WTC11 (cell line): ENCODE measurements at regions not wholly inside any gene's neighbourhood (a gene's known extent, or its start where the extent isn't known, plus 50 kb on each side); places are given as distances from the start of the nearest gene placed in this dataset.

Experiments
- ZNF263 ChIP-seq: sonication (generic); formaldehyde crosslinking; IDR thresholded peaks from 2 replicates; pipeline ENCODE4 v1.8.1; 2022; ENCODE audit warnings: low read depth, mild to moderate bottlenecking, moderate library complexity, missing genetic modification reagents
- ZNF416 ChIP-seq: fragments of 250-450 bp; sonication (Bioruptor Pico); IDR thresholded peaks from 2 replicates; pipeline ENCODE4 v1.9.0; 2021; ENCODE audit warnings: mild to moderate bottlenecking, inconsistent platforms
- TF ChIP-seq, protein P1 (sequence below): fragments of 200-600 bp; IDR thresholded peaks from 2 replicates; pipeline ENCODE4 v1.8.0; 2022; ENCODE audit warnings: antibody characterized with exemption

GRCh38 chr5:40037713-40038112, 612.9 kb upstream of the DAB2 start:
- no peak for TF ChIP-seq ZNF263
- TF ChIP-seq, protein P1, sequence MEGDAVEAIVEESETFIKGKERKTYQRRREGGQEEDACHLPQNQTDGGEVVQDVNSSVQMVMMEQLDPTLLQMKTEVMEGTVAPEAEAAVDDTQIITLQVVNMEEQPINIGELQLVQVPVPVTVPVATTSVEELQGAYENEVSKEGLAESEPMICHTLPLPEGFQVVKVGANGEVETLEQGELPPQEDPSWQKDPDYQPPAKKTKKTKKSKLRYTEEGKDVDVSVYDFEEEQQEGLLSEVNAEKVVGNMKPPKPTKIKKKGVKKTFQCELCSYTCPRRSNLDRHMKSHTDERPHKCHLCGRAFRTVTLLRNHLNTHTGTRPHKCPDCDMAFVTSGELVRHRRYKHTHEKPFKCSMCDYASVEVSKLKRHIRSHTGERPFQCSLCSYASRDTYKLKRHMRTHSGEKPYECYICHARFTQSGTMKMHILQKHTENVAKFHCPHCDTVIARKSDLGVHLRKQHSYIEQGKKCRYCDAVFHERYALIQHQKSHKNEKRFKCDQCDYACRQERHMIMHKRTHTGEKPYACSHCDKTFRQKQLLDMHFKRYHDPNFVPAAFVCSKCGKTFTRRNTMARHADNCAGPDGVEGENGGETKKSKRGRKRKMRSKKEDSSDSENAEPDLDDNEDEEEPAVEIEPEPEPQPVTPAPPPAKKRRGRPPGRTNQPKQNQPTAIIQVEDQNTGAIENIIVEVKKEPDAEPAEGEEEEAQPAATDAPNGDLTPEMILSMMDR = no peak
- TF ChIP-seq ZNF416 (CRISPR knock-in tag) = no peak
